IPS-NIHi11 (cell line): ENCODE measurements at regions not wholly inside any gene's neighbourhood (a gene's known extent, or its start where the extent isn't known, plus 50 kb on each side); places are given as distances from the start of the nearest gene placed in this dataset.

Experiments used
- DNase-seq: peaks from one replicate; pipeline ENCODE4 v3.0.0; 2012; ENCODE audit warnings: mixed read lengths, low spot score

DNA sequence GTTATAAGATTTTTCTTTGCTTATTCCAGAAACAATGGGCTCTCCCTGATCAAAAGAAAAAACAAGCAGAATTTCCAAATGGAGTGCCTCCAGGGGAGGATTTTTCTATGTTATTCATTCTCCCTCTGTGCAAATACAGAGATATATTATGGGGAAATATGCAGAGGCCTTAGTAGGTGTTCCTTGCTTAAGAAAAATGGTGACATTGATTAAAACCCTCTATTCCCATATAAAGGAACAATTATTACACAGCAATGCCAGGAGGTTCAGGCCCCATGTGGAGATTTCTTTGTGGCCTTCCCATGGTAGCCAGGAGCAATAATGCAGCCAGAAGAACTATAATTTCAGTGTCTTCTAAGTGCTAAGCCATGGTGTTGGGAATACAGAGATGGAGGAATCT is 255.9 kb upstream of the CXCR4 start:
- no peak for DNase-seq

DNA sequence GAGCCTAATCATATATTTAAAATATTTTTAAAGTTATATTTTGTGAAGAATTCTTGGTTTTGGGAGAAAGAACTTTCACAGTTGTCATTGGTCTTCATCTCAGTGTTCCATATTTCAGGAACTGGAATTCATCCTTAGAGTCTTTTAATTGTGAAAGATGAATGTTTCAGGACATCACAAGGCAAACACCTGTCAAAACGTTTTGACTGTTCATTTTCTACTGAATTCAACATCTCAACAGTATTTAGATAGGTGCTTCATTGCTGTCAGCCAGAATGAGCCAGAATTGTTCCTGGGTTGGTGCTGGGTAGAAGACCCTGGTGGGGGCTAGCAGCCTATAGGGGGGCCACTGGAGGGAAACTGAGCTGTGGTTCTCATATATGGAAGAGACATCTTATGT is 255.1 kb upstream of the CXCR4 start:
- DNase-seq, result no peak

DNA sequence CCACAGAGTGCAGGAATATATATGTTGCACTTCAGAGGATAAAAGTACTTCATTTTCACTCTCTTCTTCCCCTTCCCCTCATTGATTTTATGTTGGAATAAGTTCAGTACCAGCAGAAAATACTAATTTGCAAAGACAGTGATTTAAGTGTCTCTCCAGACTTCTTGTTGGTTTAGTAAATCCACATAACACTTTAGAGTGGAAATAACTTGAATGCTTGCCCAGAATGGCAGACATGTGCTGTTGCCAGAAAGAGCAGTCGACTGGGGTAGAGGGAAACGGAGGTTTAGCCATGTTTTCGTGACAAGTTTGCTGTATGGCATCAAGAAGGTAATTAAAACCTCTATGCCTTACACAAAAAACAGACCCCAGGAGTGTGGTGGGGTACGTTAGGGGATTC is 246.0 kb upstream of the CXCR4 start:
- no peak for DNase-seq

DNA sequence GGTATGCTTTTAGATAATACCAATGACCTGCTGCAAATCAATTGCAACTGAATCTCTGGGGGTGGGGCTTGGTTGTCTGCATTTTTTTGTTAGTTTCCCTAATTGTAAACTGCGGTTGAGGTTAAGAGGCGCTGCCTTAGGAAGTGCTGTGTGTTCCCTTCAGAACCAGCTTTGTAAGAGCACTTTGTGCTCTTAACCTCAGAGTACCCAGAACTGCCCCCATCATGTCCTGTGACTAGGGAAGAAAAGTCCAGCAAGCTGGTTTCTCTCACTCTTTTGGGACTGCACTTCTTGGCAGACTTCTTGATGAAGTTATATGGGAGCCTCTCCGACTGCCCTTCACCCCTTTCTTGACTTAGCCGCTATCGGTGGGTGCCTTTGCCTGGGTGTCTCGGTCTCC is 245.5 kb upstream of the CXCR4 start:
- no peak for DNase-seq

DNA sequence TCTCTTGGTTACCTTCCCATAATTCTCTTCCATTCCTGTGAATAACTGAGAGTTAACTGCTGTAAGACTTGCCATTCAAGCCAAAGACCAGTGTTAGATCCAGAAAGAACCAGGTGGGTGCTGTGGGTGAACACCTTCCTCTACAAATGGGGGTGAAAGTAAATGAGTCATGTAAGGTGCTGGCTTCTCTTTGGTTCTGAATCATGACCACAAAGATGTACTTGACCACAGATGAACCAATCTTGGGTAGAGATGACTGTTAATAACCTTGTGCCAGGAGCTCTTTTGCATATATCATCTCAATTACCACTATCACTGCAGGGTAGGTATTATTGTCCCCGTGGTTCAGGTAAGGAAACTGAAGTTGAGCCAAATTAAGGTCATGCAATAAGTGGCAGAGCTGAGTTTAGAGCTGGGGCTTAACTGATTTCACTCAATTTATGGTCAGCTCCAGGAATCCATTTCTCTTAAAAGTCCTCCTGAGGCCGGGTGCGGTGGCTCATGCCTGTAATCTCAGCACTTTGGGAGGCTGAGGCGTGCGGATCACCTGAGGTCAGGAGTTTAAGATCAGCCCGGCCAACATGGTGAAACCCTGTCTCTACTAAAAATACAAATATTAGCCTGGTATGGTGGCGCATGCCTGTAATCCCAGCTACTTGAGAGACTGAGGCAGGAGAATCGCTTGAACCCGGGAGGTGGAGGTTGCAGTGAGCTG is 244.9 kb upstream of the CXCR4 start:
- DNase-seq, result no peak

DNA sequence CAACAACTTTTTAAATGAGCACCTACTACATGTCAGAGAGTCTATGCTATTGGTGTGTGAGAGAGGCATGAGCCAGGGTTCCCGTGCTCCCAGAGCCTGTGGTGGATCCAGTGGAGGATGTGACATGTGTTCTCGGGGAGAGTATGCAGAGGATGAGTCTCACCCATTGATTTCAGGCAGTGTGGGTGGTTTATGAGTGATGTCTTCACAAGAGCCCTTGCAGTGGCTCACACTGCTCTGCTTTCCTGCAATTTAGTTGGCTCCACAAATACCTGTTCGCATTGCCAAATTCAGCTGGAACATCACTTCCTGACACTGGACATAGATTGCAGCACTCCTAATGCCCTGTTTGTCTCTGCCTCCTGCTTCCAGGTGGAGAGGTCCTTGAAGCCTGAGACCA is 243.6 kb upstream of the CXCR4 start:
- no peak for DNase-seq

DNA sequence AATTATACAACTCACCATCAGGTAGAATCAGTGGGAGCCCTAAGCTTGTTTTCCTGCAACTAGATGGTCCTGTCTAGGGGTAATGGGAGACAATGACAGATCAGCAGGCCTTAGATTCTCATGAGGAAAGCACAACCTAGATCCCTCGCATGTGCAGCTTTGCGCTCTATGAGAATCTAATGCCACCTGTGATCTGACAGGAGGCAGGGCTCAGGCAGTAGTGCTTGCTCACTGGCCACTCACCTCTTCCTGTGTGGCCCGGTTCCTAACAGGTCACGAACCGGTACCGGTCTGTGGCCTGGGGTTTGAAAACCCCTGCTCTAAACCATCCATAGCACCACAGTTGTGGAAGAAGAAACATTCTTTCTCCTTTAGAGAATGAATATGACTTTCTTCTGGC is 242.8 kb upstream of the CXCR4 start:
- DNase-seq, result no peak

DNA sequence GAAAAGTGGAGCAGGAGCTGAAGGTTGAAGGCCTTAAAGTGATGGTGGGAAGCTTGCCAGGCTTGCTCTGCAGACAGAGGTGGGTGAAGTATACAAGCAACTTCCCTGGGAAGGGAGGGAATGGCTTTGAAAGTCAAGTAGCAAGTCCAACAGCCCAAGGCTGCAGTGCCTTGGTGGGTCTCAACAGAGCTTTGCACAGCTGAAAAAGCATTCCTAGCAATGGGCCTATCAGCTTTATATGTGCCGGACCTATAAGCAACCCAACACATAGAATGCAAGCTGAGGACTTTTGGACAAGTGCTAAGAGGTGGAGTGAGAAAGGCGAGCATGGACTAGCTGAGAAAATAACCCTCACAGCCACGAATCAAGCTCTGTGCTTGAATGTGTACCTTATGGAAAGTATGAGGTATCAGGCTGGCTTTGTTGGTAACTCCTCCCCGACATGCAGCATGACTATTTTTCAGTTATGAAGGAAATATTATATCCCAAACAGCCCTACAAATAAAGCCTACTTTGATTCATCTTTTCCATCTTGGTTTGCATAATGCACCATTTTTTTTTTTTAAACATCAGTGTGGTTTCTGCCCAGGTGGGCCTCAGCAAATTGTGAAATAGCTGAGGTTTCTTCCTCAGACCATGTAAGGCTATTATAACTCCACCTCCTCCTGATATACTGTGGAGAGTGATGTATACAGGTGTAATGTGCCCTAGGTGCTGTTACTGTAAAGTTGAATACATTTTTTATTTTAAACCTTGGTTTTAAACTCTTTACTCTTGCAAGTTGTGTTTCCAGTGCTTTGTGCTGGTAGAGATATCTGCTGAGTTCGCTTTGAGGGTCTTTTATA is 241.4 kb upstream of the CXCR4 start:
- no peak for DNase-seq

DNA sequence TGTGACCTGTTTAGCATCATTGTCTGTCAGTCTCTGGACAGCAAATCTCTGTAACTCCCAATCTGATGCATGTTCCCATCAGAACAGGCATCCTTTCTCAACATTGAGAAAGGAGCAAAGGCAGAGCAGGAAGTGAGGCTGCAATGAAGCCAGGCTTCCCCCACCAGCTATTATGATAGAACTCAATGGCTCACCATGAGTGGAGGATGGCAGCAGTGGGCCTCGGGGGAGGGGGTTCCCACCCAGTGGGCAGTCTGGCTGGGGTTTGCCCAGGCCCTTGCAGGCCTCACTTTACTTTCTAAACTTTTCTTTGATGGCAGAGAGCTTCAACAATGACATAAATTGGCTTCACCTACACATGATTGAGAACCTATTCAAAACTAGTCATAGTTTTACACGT is 240.6 kb upstream of the CXCR4 start:
- no peak for DNase-seq

DNA sequence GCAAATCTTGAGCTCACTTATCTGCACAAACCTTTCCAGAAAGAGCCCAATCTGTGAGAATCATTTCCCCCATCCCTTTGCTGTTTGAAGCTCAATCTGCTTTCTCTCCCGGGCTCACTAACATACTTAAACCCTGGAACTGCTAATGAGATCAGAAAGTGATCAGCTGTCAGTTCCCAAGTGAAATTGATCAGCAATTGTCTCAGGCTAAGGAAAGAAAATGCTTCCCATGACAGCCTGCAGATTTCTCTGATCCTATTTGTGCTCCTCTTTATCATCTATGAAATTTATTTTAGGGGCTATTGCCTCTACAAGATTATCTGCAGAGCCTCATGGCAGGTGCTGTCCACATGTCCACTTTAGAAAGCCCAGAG is 239.0 kb upstream of the CXCR4 start:
- DNase-seq, result no peak

DNA sequence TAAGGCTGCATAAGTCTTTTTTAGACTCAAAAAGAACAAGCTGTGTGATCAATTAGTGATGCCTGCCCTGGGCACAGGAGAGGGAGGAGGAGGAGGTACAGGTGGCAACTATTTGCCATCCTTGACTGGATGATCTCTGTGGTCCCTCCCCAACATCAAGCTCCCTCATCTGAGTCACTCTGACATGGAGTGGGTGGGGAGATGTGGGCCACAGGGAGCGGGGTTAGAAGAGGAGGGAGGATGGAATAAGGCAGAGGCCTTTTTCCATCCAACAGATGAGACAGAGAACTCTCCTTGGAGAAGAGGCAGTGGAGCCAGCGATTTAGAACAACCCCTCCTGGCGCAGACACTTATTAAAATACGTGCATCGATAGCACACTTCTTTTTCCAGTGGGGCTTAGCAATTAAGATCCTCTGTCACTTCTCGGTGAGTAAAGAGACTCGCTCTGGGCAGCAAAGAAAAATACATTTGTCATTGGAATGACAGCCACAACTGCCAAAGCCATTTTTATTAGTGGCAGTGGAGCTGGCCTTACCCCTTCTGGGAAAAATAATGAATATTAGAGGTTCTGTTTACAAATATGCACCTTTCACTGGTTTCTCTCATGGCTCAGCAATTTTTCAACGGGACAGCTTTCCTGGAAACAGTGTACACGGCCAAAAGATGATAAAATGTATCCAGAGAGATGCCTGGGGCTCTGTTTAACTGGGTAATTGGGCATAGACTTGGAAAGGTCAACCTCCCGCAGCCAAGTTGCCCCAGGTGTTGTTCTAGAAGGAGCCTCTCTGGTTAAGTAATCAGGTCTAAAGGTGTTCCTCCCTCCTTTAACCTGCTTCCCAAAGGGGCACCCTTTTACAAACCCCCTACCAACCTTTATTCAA is 238.4 kb upstream of the CXCR4 start:
- DNase-seq, result no peak

DNA sequence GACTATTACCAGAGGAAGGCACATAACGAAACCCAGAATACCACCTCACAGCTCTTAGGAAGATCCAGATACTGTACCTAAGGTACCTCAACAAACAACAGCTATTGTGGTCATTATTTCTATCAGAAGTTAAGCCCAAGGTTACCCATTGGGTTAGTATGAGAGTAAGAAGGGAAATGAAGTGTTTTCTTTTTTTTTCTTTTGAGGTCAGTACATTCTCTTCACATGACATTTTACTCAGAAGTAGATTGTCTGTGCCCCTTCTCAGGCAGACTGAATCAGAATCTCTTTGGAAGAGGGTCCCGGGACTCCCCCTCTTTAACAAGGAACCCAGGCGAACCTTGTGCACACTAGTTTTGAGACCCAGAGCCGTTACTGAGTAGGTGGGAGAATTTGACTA is 233.7 kb upstream of the CXCR4 start:
- DNase-seq, result no peak

DNA sequence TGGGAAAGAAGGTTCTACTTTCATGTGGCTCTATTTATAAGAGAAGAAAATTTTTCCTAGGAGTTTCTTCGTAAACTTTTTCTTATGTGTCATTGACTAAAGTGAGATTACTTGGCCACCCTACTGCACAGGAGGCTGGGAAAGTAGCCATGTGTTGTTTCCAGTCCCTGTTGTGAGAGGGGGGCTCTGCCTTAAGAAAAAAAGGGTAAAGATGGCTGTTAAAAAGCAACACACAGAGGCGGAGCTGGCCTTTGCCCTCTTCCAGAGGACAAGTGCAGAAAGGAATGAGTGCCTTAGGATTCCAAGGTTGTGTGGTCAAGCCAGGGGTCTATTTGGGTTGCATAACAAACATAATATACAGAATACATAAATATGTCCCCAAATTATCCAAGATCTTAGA is 230.0 kb upstream of the CXCR4 start:
- DNase-seq, result no peak

DNA sequence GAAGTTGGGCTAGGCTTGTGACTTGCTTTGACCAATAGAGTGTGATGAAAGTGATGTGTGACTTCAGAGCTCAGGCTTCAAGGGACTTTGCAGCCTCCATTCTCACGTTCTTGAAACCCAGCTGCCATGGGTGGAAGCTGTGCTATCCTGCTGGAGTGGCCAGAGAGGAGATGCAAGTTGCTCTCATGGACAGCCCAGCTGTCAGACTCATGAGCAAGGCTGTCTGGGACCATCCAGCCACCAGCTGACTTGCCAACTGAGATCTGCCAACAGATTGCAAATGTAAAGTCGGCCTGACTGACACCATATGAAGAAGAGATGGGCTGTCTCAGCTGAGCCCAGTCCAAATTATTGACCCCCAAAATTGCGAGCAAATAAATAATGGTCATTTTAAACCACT is 226.4 kb upstream of the CXCR4 start:
- DNase-seq, result no peak

DNA sequence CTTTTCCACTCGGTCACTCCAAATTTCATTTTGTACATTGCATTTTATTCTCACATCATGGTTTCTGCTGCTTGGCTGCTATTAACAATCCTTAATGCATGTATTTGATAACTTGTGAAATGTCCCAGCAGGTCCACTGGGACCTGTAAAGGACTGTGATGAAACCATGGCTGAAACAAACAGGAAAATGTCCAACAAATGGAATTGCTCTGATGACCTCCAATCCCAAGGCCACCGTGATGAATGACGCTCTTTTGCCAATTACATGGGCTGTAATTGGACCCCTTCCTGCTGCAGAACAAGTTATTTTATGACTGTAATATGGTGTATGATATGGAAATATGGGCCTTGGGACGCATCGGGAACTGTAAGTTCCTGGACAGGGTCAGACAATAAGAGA is 224.2 kb upstream of the CXCR4 start:
- no peak for DNase-seq

DNA sequence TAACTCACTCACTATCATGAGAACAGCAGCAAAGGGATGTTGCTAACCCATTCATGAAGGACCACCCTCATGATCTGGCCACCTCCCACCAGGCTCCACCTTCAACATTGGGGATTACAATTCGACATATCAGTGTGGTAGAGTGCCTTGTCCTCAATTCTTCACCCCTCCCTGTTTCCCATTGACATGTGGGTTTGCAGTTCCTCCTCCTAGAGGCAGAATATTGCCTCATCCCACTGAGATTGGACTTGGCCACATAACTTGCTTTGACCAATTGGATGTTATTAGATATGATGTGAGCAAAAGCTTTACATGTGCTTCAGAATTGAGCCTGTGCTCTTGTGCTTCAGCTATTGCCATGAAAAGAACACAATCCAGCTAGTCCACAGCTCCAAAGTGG is 217.0 kb upstream of the CXCR4 start:
- DNase-seq, result no peak

DNA sequence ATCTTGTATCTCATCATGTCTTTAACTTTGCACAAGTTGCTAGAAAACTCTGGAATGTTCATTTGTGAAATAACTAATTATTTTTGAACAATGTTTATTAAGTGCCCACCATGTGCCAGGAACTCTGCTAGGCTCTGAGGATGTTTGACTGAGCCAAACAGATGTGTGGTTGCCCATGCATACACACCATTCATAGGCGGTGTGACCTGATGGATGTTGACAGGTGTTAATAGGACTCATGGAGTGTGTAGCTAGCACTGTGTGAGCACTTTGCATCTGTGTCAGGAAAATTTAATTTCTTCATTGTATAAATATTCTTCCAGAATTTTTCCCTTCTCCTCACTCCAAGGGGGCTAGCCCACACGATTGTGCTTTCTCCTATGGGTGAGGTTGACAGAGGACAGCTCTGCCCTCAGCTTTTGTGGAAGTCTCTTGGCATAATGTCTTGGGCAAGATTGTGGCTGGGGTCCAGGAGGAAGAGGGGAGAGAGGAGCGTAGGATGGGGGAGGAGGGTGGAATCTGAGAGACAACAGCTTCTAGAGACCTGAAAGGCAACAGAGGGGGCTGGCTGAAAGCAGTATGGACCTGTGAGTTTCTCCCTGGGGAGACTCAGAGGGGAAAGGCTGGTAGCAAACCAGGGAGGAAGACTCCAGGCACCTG is 214.6 kb upstream of the CXCR4 start:
- DNase-seq, result no peak

DNA sequence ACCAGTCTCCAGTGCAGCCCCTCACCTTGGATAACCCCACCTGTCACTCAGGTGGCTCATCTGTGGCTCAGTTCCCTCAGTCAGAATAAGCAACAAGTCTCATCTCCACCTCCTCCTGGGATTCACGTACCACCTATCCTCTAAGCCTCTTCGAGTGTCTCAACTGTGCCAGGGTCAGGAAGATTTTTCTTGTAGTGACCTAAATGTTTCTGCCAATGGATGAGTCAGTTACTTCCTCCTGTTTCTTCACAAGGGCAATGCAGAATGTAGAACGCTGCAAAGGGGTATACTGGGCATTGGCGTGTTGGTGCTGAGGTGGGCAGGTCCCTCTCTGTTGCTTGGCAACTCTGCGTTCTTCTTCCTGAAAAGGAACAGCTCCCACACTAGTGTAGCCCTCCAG is 213.3 kb upstream of the CXCR4 start:
- DNase-seq, result no peak

DNA sequence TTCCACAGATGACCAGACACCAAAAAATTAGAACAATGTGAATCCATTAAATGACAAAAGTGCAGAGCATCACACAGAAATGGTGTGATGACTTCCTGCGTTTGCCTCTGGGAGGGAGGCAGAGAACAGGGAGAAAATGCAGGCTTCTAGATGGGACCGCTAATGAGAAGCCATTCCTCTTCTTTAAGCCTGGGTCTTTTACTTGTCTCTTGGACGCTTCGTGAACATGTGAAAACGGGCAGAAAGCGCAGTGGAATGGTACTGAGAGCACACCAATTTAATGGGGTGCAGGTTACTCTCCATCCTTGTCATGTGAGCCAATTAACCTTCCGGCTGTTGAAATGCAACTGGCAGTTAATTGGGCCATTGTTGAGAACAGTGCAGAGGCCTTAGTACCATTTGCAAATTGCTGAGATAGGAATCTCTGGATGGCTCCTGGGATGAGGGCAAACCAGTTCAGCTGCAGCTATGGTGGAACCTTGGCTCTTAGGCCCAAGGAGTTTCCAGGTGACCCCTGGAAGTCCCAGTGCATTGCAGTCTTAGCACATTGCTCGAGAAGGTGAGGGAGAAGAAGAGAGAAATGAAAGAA is 210.4 kb upstream of the CXCR4 start:
- no peak for DNase-seq

DNA sequence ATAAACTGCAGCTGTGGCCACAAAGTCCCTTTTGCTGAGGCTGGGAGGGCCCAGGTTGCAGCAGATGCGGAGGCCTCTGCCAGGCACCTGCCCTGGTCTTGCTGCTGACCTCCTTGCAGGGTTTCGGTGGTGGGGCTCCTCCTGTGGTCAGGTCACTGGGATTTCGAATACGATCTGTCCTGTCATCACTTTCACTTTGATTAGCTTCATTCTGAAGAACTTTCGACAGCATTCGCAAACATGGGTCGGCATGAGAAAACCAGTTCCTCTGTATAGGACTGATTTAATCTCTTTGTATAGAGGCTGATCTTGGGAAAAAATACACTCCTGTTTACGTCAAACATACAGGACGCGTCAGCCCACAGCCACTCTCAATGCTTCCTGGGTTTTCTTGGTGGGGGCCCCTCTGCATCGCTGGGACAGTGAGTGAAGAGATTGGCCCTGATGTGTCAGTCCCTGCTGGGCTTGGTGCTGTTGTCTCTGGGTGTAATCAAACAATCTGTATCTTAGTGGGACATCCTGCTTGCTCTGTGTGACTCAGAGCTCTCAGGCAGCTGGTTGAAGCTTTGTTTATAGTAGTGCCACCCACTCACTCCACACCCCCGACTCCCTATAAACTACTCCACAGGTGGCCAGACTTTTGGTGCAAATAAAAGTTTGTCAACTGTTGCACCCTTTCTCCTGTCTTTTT is 209.4 kb upstream of the CXCR4 start:
- DNase-seq, result peak; percentile 39

DNA sequence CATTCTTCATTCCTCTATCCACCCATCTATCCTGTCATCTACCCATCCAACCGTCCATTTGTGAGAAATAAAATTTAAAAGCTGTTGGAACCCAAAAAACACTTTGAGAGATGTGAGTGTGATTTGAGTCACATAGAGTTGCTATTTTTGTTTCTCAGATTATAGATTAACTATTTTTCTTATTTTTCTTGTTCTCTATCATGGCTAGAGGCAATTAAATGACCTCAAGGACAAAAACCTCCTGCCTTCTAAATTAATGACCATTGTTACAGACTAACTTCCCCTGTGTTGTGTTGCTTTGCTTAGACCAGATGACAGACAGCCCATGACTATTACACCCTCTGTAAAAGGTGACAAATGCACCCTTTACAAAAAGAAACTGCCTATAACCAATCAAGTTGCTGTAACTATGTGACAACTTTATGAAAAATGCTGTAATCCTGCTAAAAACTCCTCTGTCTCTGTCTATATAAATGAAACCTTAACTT is 207.9 kb upstream of the CXCR4 start:
- DNase-seq, result no peak
